Transverse colon (tissue), 4 donors: ENCODE measurements at regions not wholly inside any gene's neighbourhood (a gene's known extent, or its start where the extent isn't known, plus 50 kb on each side); places are given as distances from the start of the nearest gene placed in this dataset.

Experiments
- DNase-seq: peaks from one replicate; pipeline ENCODE4 v3.0.0-alpha.2; 2019
- H3K27ac ChIP-seq, 4 donors: fragments of 200-600 bp; sonication (generic); 2 replicates each; pipeline ENCODE4 v1.5.1; 2016 to 2018; ENCODE audit warnings: inconsistent platforms in 4 of 4
- H3K27me3 ChIP-seq: fragments of 200-600 bp; sonication (generic); 2 replicates; pipeline ENCODE4 v1.5.1; 2017; ENCODE audit warnings: inconsistent platforms
- H3K36me3 ChIP-seq, 4 donors: fragments of 200-600 bp; sonication (generic); 2 replicates each; pipeline ENCODE4 v1.5.1; 2017 to 2019; ENCODE audit warnings: inconsistent platforms in 4 of 4
- H3K4me1 ChIP-seq, 4 donors: fragments of 200-600 bp; sonication (generic); 2 replicates each; pipeline ENCODE4 v1.5.1; 2017 to 2020; ENCODE audit warnings: inconsistent platforms in 4 of 4
- H3K4me3 ChIP-seq, 4 donors: fragments of 200-600 bp; sonication (generic); 1 replicate in 1 of 4; 2 replicates in 3 of 4; pipeline versions ENCODE4 v1.5.1 to v1.6.1; 2017 to 2019; ENCODE audit warnings: inconsistent platforms in 4 of 4
- H3K9me3 ChIP-seq, 2 donors: fragments of 200-600 bp; sonication (generic); 2 replicates each; pipeline ENCODE4 v1.5.1; 2017 to 2019; ENCODE audit warnings: inconsistent platforms in 2 of 2
- EP300 ChIP-seq: sonication (generic); formaldehyde crosslinking; IDR thresholded peaks from one replicate; pipeline ENCODE4 v1.6.1; 2017; ENCODE audit warnings: antibody characterized with exemption, low read depth
- POLR2A ChIP-seq: fragments of 450-650 bp; IDR thresholded peaks from one replicate; pipeline ENCODE4 v1.6.1; 2016; ENCODE audit warnings: antibody characterized with exemption, mild to moderate bottlenecking, moderate library complexity
- POLR2AphosphoS5 ChIP-seq, 3 donors: sonication (generic); formaldehyde crosslinking; IDR thresholded peaks; one replicate each; pipeline ENCODE4 v1.6.1; 2016; ENCODE audit warnings: antibody characterized with exemption in 3 of 3
- WGBS, 2 donors: methylation state at CpG; one replicate each; pipeline ENCODE4 v1.1.5; 2018; ENCODE audit warnings: low coverage in 1 of 2; 5-methylcytosine and 5-hydroxymethylcytosine counted together
- in situ Hi-C, 4 donors: fragments of 200-750 bp; cut with MboI; loops; one replicate each; pipeline versions ENCODE4 v1.15.0 to v1.15.1; 2017; ENCODE audit warnings: low sequenced_read_pairs in 3 of 4, low pct_ligation_motif_present in 1 of 4, low pct_unique_long_range_greater_than_20kb in 1 of 4
- intact Hi-C: fragments of 100-400 bp; cut with DNase I; formaldehyde crosslinking; loops from one replicate; pipeline ENCODE4 v1.15.1; 2023; ENCODE audit warnings: low total_unique reads
- TF ChIP-seq, protein P1 (sequence below), 5 experiments: fragments of 200-600 bp in 3 of 5; fragments of 450-650 bp in 2 of 5; sonication (generic) in 3 of 5; IDR thresholded peaks; 1 replicate in 2 of 5; 2 replicates in 3 of 5; pipeline ENCODE4 v1.5.1; 2016 to 2017; ENCODE audit warnings: antibody characterized with exemption in 5 of 5, inconsistent platforms in 3 of 5, mild to moderate bottlenecking in 2 of 5, moderate library complexity in 1 of 5

DNA sequence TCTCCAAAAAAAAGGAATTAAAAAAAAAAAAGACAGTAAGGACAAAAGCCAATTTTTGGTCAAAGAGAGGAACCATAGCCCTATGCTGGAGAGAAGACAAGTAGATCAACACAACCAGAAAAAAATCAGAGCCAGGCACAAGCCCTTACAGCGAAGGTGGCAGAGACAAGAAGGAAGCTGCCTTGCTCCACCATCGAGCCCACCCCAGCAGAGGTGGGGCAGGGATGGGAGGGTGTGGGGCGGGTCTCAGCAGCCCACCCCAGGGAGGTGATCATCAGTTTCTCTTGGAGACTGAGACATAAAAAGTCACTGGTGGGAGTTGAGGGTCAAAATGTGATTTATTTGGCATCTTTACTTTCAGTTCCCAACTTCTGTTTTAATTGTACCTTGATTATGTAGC, 332.4 kb downstream of the FOXO1 start:
- H3K27me3 ChIP-seq = no peaks in the 10 kb centered on the region
- 87 to 96% methylated on average over 3 of the region's 3 CpGs for WGBS, 2 donors
- no peaks in the 10 kb centered on the region for H3K9me3 ChIP-seq
- peaks cover 0 to 3% (median 0%) of the 10 kb centered on the region in 4 donors for H3K4me1 ChIP-seq
- no peak for DNase-seq
- TF ChIP-seq, protein P1, sequence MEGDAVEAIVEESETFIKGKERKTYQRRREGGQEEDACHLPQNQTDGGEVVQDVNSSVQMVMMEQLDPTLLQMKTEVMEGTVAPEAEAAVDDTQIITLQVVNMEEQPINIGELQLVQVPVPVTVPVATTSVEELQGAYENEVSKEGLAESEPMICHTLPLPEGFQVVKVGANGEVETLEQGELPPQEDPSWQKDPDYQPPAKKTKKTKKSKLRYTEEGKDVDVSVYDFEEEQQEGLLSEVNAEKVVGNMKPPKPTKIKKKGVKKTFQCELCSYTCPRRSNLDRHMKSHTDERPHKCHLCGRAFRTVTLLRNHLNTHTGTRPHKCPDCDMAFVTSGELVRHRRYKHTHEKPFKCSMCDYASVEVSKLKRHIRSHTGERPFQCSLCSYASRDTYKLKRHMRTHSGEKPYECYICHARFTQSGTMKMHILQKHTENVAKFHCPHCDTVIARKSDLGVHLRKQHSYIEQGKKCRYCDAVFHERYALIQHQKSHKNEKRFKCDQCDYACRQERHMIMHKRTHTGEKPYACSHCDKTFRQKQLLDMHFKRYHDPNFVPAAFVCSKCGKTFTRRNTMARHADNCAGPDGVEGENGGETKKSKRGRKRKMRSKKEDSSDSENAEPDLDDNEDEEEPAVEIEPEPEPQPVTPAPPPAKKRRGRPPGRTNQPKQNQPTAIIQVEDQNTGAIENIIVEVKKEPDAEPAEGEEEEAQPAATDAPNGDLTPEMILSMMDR (IDR thresholded peaks at IDR 0.05) = no peak
- TF ChIP-seq POLR2AphosphoS5 (IDR thresholded peaks at IDR 0.05) = no peak
- TF ChIP-seq EP300 = no peak
- TF ChIP-seq POLR2A = no peak
- H3K36me3 ChIP-seq = no peaks in the 10 kb centered on the region
- H3K27ac ChIP-seq = no peak overlapping the region
- intact Hi-C loops (no loop called here), in situ Hi-C loops (no loop called here)
- no peak overlapping the region for H3K4me3 ChIP-seq

DNA sequence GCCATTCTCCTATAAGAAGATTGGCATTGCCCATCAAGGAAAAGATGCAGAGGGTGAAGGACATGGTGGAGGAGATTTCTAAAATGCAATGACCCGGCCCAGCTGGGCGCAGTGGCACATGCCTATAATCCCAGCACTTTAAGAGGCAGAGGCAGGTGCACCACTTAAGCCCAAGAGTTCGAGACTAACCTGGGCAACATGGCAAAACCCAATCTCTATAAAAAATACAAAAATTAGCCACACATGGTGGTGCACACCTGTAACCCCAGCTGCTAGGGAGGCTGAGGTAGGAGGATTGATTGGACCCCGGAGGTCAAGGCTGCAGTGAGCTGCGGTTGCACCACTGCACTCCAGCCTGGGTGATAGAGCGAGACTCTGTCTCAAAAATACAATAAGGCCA, 331.8 kb downstream of the FOXO1 start:
- WGBS, 2 donors = 91 to 100% methylated on average over 3 to 6 of the region's 6 CpGs
- in situ Hi-C loops = no loop called here
- DNase-seq = no peak
- H3K4me3 ChIP-seq = no peak overlapping the region
- intact Hi-C loops = no loop called here
- no peaks in the 10 kb centered on the region for H3K9me3 ChIP-seq
- H3K36me3 ChIP-seq = no peaks in the 10 kb centered on the region
- H3K27me3 ChIP-seq = no peaks in the 10 kb centered on the region
- H3K27ac ChIP-seq = no peak overlapping the region
- TF ChIP-seq POLR2AphosphoS5 (IDR thresholded peaks at IDR 0.05) (no peak), EP300 (no peak), POLR2A (no peak)
- TF ChIP-seq, protein P1 (IDR thresholded peaks at IDR 0.05) = no peak
- peaks cover 0 to 3% (median 0%) of the 10 kb centered on the region in 4 donors for H3K4me1 ChIP-seq

DNA sequence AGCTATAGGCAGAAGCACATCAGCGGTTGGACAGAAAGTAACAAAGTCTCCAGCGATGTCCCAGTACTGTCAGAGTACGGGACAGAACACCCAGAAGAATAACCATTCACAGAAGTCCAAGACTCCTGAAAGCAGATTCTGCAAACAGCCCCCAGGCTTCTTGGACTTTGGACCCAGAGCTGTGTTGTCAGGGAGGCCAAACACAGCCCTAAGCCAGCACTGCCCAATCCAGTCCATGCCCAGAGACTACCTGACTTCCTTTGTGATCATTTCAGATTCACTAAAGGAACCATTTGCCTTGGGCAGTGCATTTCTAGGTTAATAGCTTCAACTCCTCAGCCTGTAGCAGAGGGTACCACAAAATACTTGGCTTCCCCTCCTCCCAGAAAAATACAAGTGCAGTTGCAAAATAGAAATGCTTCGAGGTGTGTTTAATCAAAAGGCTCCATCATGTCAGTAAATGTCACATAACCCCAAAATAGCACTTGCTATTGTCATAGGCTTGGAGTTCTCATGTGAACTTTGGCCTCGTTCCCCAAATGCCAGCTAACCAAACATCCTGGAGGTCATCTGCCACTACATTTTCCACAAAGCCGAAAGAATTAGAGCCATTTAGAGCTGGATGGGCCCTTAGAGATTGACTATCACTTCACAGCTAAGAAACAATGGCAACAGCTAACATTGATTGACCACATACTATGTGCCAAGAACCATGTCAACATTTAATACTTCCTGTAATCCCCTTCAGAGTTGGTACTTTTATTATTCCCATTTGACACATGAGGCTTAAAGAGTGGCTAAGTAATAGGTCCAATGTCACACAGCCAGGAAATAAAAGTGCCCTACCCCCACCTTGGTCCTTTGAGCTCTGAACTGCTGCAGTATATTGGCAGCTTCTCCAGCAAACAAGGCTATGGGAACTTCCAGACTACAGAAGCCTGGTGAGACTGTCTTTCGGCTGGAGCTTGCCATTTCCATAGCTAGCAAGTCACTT, 329.9 kb downstream of the FOXO1 start:
- H3K27ac ChIP-seq = no peak overlapping the region
- peaks cover 0 to 3% (median 2%) of the 10 kb centered on the region in 4 donors for H3K4me1 ChIP-seq
- DNase-seq = no peak
- no peaks in the 10 kb centered on the region for H3K27me3 ChIP-seq
- no peak overlapping the region for H3K4me3 ChIP-seq
- intact Hi-C loops = no loop called here
- no peaks in the 10 kb centered on the region for H3K36me3 ChIP-seq
- in situ Hi-C loops = no loop called here
- no peaks in the 10 kb centered on the region for H3K9me3 ChIP-seq
- WGBS, 2 donors = 82 to 85% methylated on average over 3 to 7 of the region's 7 CpGs
- TF ChIP-seq EP300 (no peak), POLR2AphosphoS5 (IDR thresholded peaks at IDR 0.05) (no peak), POLR2A (no peak)
- TF ChIP-seq, protein P1 (IDR thresholded peaks at IDR 0.05) = no peak

DNA sequence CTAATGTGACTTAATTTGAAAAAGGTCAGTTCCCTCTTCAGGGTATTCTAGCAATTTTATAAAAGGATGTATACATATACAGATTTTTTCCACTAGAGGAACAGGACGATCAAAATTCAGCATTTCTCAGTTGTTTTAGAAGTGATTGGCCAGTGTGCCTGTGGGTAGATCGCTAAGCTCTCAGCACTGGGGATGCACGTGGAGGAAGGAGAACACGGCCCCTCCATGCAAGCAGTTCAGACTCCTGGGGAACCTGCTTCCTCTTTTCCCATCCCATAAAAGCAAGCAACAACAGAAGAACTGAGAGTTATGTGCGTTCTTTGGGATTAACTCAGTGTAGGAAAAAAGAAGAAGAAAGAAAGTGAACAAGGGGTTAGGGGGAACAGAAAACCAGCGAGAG, 328.8 kb downstream of the FOXO1 start:
- DNase-seq = no peak
- Histone ChIP-seq H3K36me3 (no peaks in the 10 kb centered on the region), H3K9me3 (no peaks in the 10 kb centered on the region), H3K4me1 (peaks cover 0 to 3% (median 2%) of the 10 kb centered on the region in 4 donors), H3K4me3 (no peak overlapping the region), H3K27ac (no peak overlapping the region), H3K27me3 (no peaks in the 10 kb centered on the region)
- in situ Hi-C loops (no loop called here), intact Hi-C loops (no loop called here)
- 57 to 84% methylated on average over 3 to 6 of the region's 6 CpGs for WGBS, 2 donors
- TF ChIP-seq, protein P1 (IDR thresholded peaks at IDR 0.05) = no peak
- TF ChIP-seq POLR2AphosphoS5 (IDR thresholded peaks at IDR 0.05) (no peak), EP300 (no peak), POLR2A (no peak)
